ENCODE measurements at regions not wholly inside any gene's neighbourhood (a gene's known extent, or its start where the extent isn't known, plus 50 kb on each side); places are given as distances from the start of the nearest gene placed in this dataset.

DNA sequence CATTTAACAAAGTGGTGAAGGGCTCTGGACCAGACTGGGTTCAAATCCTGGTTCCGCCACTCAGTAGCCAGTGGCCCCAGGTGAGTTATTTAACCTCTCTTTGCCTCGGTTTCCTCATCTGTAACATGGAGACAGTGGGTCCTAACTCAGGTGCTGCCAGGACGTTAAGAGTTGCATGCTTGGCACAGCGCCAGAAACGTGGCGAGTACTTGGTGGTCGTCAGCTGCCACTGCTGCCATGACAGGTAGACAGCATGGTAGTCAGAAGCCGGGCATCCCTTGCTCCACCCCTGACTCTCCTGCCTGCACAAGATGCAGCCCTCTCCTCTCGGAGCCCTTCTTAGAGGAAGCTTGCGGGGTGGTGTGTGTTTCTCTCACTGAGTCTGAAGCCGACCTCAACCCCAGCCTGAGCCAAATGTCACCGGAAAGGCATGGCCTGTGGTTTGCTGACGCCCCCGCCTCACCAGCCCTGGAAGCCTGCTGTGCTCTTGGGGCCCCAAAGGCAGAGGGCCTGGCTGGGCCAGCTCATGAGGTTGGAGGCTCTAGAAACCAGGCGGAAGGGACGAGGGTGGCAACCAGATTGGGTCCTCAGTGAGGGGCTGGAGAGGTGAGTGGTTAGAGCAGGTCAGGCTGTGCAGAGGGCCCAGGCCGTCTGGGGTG lies 160.8 kb upstream of the TLE3 start:
- intact Hi-C loops (cut with micrococcal nuclease; ENCODE audit: unreplicated experiment) = loop anchor here (5.0 kb wide), 1 partner anchor 59 kb away; no protein-coding TSS in a partner anchor
- Histone ChIP-seq H3K9me3 (ENCODE audit: low read length) (no peaks in the 10 kb centered on the region), H3K4me1 (ENCODE audit: insufficient read depth, low read length, poor library complexity, severe bottlenecking) (peaks cover 56% of the 10 kb centered on the region), H4K20me1 (ENCODE audit: insufficient read depth, low read length) (no peaks in the 10 kb centered on the region), H3K27ac (ENCODE audit: low read depth, low read length, poor library complexity, severe bottlenecking) (no peak overlapping the region), H3K4me3 (ENCODE audit: low read depth, low read length, poor library complexity, severe bottlenecking) (no peak overlapping the region), H3K9me2 (ENCODE audit: insufficient read depth, low read length) (no peaks in the 10 kb centered on the region), H3K4me2 (ENCODE audit: low read length) (peak overlapping the region; percentile 54), H3K79me2 (ENCODE audit: insufficient read depth, low read depth, low read length) (no peaks in the 10 kb centered on the region), H2AFZ (ENCODE audit: low read length) (peak overlapping the region; percentile 83), H3K36me3 (ENCODE audit: insufficient read depth, low read length) (no peaks in the 10 kb centered on the region)
- BruUV-seq (replicated peaks) = no TSS peak
- peak; percentile 58 for DNase-seq (ENCODE audit: low spot score)
- TF ChIP-seq, protein P1, sequence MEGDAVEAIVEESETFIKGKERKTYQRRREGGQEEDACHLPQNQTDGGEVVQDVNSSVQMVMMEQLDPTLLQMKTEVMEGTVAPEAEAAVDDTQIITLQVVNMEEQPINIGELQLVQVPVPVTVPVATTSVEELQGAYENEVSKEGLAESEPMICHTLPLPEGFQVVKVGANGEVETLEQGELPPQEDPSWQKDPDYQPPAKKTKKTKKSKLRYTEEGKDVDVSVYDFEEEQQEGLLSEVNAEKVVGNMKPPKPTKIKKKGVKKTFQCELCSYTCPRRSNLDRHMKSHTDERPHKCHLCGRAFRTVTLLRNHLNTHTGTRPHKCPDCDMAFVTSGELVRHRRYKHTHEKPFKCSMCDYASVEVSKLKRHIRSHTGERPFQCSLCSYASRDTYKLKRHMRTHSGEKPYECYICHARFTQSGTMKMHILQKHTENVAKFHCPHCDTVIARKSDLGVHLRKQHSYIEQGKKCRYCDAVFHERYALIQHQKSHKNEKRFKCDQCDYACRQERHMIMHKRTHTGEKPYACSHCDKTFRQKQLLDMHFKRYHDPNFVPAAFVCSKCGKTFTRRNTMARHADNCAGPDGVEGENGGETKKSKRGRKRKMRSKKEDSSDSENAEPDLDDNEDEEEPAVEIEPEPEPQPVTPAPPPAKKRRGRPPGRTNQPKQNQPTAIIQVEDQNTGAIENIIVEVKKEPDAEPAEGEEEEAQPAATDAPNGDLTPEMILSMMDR (conservative IDR thresholded peaks at IDR 0.05; ENCODE audit: low read length) = no peak
- TF ChIP-seq EZH2phosphoT487 (IDR thresholded peaks at IDR 0.05; ENCODE audit: borderline replicate concordance, low read depth, low read length) = no peak
- POLR2A ChIA-PET = interaction anchor here (0.6 kb wide), 1 partner anchor 583 kb away, joined by 5 read pairs; no protein-coding TSS in a partner anchor
- CTCF ChIA-PET (ENCODE audit: unreplicated experiment) = no interaction called here

DNA sequence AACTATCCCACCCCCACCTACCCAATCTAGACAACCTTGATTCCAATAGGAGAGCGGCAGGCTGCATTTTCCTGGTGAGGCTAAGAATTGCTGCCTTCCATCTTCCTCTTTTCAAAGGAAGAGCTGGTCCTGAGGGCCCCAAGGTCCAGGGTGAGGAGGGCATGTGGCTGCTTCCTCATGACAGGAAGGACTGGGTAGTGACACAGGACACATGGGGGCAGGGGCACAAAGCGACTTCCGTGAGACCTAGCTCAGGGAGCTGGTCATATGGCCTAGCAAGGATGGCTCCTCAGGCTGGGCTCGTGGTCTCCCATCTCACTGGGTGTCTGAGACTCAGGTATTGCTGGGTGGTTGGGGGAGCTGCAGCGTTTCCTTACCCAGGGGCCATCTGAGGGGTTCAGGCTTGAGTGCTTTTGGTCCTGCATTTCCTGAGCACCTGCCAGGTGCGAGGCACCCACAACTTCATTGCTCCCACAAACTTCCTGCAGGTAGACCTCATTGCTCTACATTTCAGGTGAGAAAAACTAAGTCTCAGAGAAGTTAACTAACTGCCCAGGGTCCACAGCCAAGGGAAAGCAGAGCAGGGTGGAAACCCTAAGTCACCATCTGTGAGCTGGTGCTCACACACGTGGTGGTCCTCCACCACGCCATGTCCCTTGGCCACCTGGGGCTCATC lies 160.0 kb upstream of the TLE3 start:
- no peak overlapping the region for H3K27ac ChIP-seq (ENCODE audit: low read depth, low read length, poor library complexity, severe bottlenecking)
- ChIA-PET POLR2A (interaction anchor here (0.6 kb wide), 1 partner anchor 582 kb away, joined by 5 read pairs; no protein-coding TSS in a partner anchor), CTCF (ENCODE audit: unreplicated experiment) (no interaction called here)
- H3K79me2 ChIP-seq (ENCODE audit: insufficient read depth, low read depth, low read length) = no peaks in the 10 kb centered on the region
- H3K36me3 ChIP-seq (ENCODE audit: insufficient read depth, low read length) = no peaks in the 10 kb centered on the region
- no TSS peak for BruUV-seq (replicated peaks)
- intact Hi-C loops (cut with micrococcal nuclease; ENCODE audit: unreplicated experiment) = loop anchor here (5.0 kb wide), 1 partner anchor 60 kb away; no protein-coding TSS in a partner anchor
- H3K4me3 ChIP-seq (ENCODE audit: low read depth, low read length, poor library complexity, severe bottlenecking) = no peak overlapping the region
- DNase-seq (ENCODE audit: low spot score) = peak; percentile 50
- H3K9me3 ChIP-seq (ENCODE audit: low read length) = no peaks in the 10 kb centered on the region
- TF ChIP-seq EZH2phosphoT487 (IDR thresholded peaks at IDR 0.05; ENCODE audit: borderline replicate concordance, low read depth, low read length) = no peak
- TF ChIP-seq, protein P1 (conservative IDR thresholded peaks at IDR 0.05; ENCODE audit: low read length) = no peak
- no peaks in the 10 kb centered on the region for H3K9me2 ChIP-seq (ENCODE audit: insufficient read depth, low read length)
- peak overlapping the region; percentile 54 for H3K4me2 ChIP-seq (ENCODE audit: low read length)
- no peaks in the 10 kb centered on the region for H4K20me1 ChIP-seq (ENCODE audit: insufficient read depth, low read length)
- peak overlapping the region; percentile 83; the same call in 1 of the 2 replicates for H2AFZ ChIP-seq (ENCODE audit: low read length)
- H3K4me1 ChIP-seq (ENCODE audit: insufficient read depth, low read length, poor library complexity, severe bottlenecking) = peaks cover 48% of the 10 kb centered on the region

DNA sequence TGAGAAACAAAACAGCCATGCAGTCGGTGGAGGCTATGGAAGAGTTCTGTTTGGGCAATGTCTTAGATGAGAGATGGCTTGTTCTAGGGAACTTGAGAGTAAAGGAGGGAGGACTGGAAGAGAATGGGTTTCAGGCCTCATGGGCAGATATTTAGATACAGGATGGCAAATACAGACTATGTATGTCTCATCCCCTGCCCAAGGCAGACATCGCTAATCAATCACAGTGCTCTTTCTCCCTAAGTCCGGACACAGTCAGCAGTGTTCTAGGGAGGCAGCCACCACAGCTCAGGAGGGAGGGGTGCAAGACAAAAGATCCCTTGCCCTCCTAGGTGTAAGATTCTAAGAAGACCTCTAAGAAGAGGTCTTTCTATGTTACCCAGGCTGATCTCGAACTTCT lies 159.3 kb upstream of the TLE3 start:
- H4K20me1 ChIP-seq (ENCODE audit: insufficient read depth, low read length) = no peaks in the 10 kb centered on the region
- CTCF ChIA-PET (ENCODE audit: unreplicated experiment) = no interaction called here
- no peak for DNase-seq (ENCODE audit: low spot score)
- H3K4me3 ChIP-seq (ENCODE audit: low read depth, low read length, poor library complexity, severe bottlenecking) = no peak overlapping the region
- intact Hi-C loops (cut with micrococcal nuclease; ENCODE audit: unreplicated experiment) = loop anchor here (5.0 kb wide), 1 partner anchor 60 kb away; no protein-coding TSS in a partner anchor
- H3K79me2 ChIP-seq (ENCODE audit: insufficient read depth, low read depth, low read length) = no peaks in the 10 kb centered on the region
- TF ChIP-seq EZH2phosphoT487 (IDR thresholded peaks at IDR 0.05; ENCODE audit: borderline replicate concordance, low read depth, low read length) = no peak
- TF ChIP-seq, protein P1 (conservative IDR thresholded peaks at IDR 0.05; ENCODE audit: low read length) = no peak
- H3K9me3 ChIP-seq (ENCODE audit: low read length) = no peaks in the 10 kb centered on the region
- no peak overlapping the region for H2AFZ ChIP-seq (ENCODE audit: low read length)
- POLR2A ChIA-PET = no interaction called here
- H3K27ac ChIP-seq (ENCODE audit: low read depth, low read length, poor library complexity, severe bottlenecking) = no peak overlapping the region
- no TSS peak for BruUV-seq (replicated peaks)
- H3K4me2 ChIP-seq (ENCODE audit: low read length) = no peak overlapping the region
- no peaks in the 10 kb centered on the region for H3K36me3 ChIP-seq (ENCODE audit: insufficient read depth, low read length)
- no peaks in the 10 kb centered on the region for H3K9me2 ChIP-seq (ENCODE audit: insufficient read depth, low read length)
- peaks cover 41% of the 10 kb centered on the region for H3K4me1 ChIP-seq (ENCODE audit: insufficient read depth, low read length, poor library complexity, severe bottlenecking)

All from OCI-LY7 (cell line).